RWPE2 (cell line): ENCODE measurements at regions not wholly inside any gene's neighbourhood (a gene's known extent, or its start where the extent isn't known, plus 50 kb on each side); places are given as distances from the start of the nearest gene placed in this dataset.

Source experiments
- ATAC-seq: fragments of 200-7000 bp; cut with Tn5 transposase; 3 replicates; pipeline ENCODE4 v1.9.1; 2021; ENCODE audit warnings: low read depth
- DNase-seq: peaks from one replicate; pipeline ENCODE4 v3.0.0-alpha.2; 2020; ENCODE audit warnings: low spot score
- H3K27ac ChIP-seq: fragments of 450-650 bp; 2 replicates; pipeline ENCODE4 v1.5.1; 2017; ENCODE audit warnings: mild to moderate bottlenecking; ENCODE audit not compliant: poor library complexity, severe bottlenecking
- H3K27me3 ChIP-seq: fragments of 250-450 bp; sonication (Bioruptor Pico); 2 replicates; pipeline ENCODE4 v1.5.1; 2021; ENCODE audit warnings: mild to moderate bottlenecking, moderate library complexity; ENCODE audit not compliant: insufficient read depth, poor library complexity, severe bottlenecking
- H3K36me3 ChIP-seq: fragments of 250-450 bp; sonication (Bioruptor Pico); 2 replicates; pipeline ENCODE4 v1.5.1; 2020; ENCODE audit warnings: low read depth, mild to moderate bottlenecking, moderate library complexity
- H3K4me1 ChIP-seq: fragments of 250-450 bp; sonication (Bioruptor Pico); 2 replicates; pipeline ENCODE4 v1.5.1; 2021; ENCODE audit warnings: mild to moderate bottlenecking, moderate library complexity; ENCODE audit not compliant: insufficient read depth, poor library complexity, severe bottlenecking
- H3K4me3 ChIP-seq: fragments of 250-450 bp; sonication (Bioruptor Pico); 2 replicates; pipeline ENCODE4 v1.5.1; 2021; ENCODE audit warnings: mild to moderate bottlenecking, moderate library complexity; ENCODE audit not compliant: severe bottlenecking
- H3K9me3 ChIP-seq: fragments of 250-450 bp; sonication (Bioruptor Pico); 2 replicates; pipeline ENCODE4 v1.5.1; 2021; ENCODE audit warnings: mild to moderate bottlenecking, moderate library complexity; ENCODE audit not compliant: severe bottlenecking
- CTCF ChIP-seq: fragments of 450-650 bp; IDR thresholded peaks from one replicate; pipeline ENCODE4 v1.5.1; 2017; ENCODE audit warnings: mild to moderate bottlenecking, moderate library complexity; ENCODE audit not compliant: poor library complexity, severe bottlenecking

GRCh38 chr4:74635074-74635473 is 159.2 kb downstream of the BTC start:
- ATAC-seq: no peak
- Histone ChIP-seq H3K27me3 (no peaks in the 10 kb centered on the region), H3K9me3 (no peaks in the 10 kb centered on the region), H3K4me3 (no peak overlapping the region), H3K4me1 (peaks cover 39% of the 10 kb centered on the region), H3K27ac (no peak overlapping the region), H3K36me3 (no peaks in the 10 kb centered on the region)
- DNase-seq: no peak
- TF ChIP-seq CTCF: no peak

GRCh38 chr4:74635490-74636123 is 158.7 kb downstream of the BTC start:
- TF ChIP-seq CTCF: no peak
- no peaks in the 10 kb centered on the region for H3K27me3 ChIP-seq
- no peak overlapping the region for H3K4me3 ChIP-seq
- DNase-seq: no peak
- ATAC-seq: peak; percentile 28; the same call in 1 of the 3 replicates
- no peaks in the 10 kb centered on the region for H3K36me3 ChIP-seq
- no peaks in the 10 kb centered on the region for H3K9me3 ChIP-seq
- no peak overlapping the region for H3K27ac ChIP-seq
- peaks cover 44% of the 10 kb centered on the region for H3K4me1 ChIP-seq

- H3K4me1 ChIP-seq: peaks cover 23% of the 10 kb centered on the region
- no peak for ATAC-seq
- TF ChIP-seq CTCF: no peak
- H3K27ac ChIP-seq: no peak overlapping the region
- no peaks in the 10 kb centered on the region for H3K27me3 ChIP-seq
- H3K9me3 ChIP-seq: no peaks in the 10 kb centered on the region
- DNase-seq: no peak
- H3K36me3 ChIP-seq: no peaks in the 10 kb centered on the region
- no peak overlapping the region for H3K4me3 ChIP-seq
Measured at GRCh38 chr4:74638001-74638400, 156.3 kb downstream of the BTC start.

- no peak for ATAC-seq
- Histone ChIP-seq H3K4me1 (peaks cover 17% of the 10 kb centered on the region), H3K27me3 (no peaks in the 10 kb centered on the region), H3K27ac (no peak overlapping the region), H3K36me3 (no peaks in the 10 kb centered on the region), H3K4me3 (no peak overlapping the region), H3K9me3 (no peaks in the 10 kb centered on the region)
- TF ChIP-seq CTCF: no peak
- no peak for DNase-seq
Measured at GRCh38 chr4:74638689-74639088, 155.6 kb downstream of the BTC start.

- no peak for DNase-seq
- Histone ChIP-seq H3K4me1 (peaks cover 12% of the 10 kb centered on the region), H3K9me3 (peaks cover 2% of the 10 kb centered on the region), H3K4me3 (no peak overlapping the region), H3K27ac (no peak overlapping the region), H3K27me3 (no peaks in the 10 kb centered on the region), H3K36me3 (no peaks in the 10 kb centered on the region)
- no peak for TF ChIP-seq CTCF
- peak; percentile 75 for ATAC-seq
Measured at GRCh38 chr4:74640111-74640903, 154.0 kb downstream of the BTC start.
